ENCODE measurements at regions not wholly inside any gene's neighbourhood (a gene's known extent, or its start where the extent isn't known, plus 50 kb on each side); places are given as distances from the start of the nearest gene placed in this dataset.

- TF ChIP-seq EZH2 (IDR thresholded peaks at IDR 0.05; ENCODE audit: insufficient read depth, poor library complexity, severe bottlenecking), result no peak
- no peak for TF ChIP-seq EZH2phosphoT487 (IDR thresholded peaks at IDR 0.05; ENCODE audit: insufficient read depth, low read depth)
Measured at GRCh38 chr4:125787707-125788106, 473.0 kb downstream of the FAT4 start.

Data from GM23248 (cell line).